GM23338 (cell line): ENCODE measurements at regions not wholly inside any gene's neighbourhood (a gene's known extent, or its start where the extent isn't known, plus 50 kb on each side); places are given as distances from the start of the nearest gene placed in this dataset.
A peak's percentile ranks its signal among the peaks of the same experiment; 100 is the strongest.

ENCODE experiments used
- ATAC-seq: fragments of 200-7000 bp; cut with Tn5 transposase; 3 replicates; pipeline ENCODE4 v1.9.1; 2020
- DNase-seq: peaks from one replicate; pipeline ENCODE4 v3.0.0-alpha.2; 2015; ENCODE audit warnings: low spot score
- H2AFZ ChIP-seq: fragments of 200-600 bp; sonication (generic); 2 replicates; pipeline ENCODE4 v1.8.0; 2016; ENCODE audit warnings: antibody characterized with exemption, mild to moderate bottlenecking, moderate library complexity
- H3F3A ChIP-seq: fragments of 200-600 bp; sonication (generic); replicated peaks from 2 replicates; pipeline ENCODE4 v1.8.0; 2017; ENCODE audit warnings: antibody characterized with exemption, mixed run types, low read depth
- H3K27ac ChIP-seq: fragments of 200-600 bp; sonication (generic); 2 replicates; pipeline ENCODE4 v1.6.1; 2016; ENCODE audit warnings: low read depth
- H3K27me3 ChIP-seq: fragments of 200-600 bp; sonication (generic); 2 replicates; pipeline ENCODE4 v1.8.0; 2016; ENCODE audit warnings: mild to moderate bottlenecking, mixed run types, moderate library complexity; ENCODE audit not compliant: insufficient read depth
- H3K36me3 ChIP-seq: fragments of 200-600 bp; sonication (generic); 2 replicates; pipeline ENCODE4 v1.8.0; 2016; ENCODE audit warnings: mild to moderate bottlenecking; ENCODE audit not compliant: insufficient read depth
- H3K4me1 ChIP-seq: fragments of 200-600 bp; sonication (generic); 2 replicates; pipeline ENCODE4 v1.8.0; 2016; ENCODE audit warnings: mild to moderate bottlenecking, moderate library complexity; ENCODE audit not compliant: insufficient read depth
- H3K4me2 ChIP-seq: fragments of 200-600 bp; sonication (generic); 2 replicates; pipeline ENCODE4 v1.7.1; 2017; ENCODE audit warnings: mixed run types
- H3K4me3 ChIP-seq: fragments of 200-600 bp; sonication (generic); 2 replicates; pipeline ENCODE4 v1.6.1; 2016; ENCODE audit warnings: mixed run types
- H3K79me2 ChIP-seq: fragments of 200-600 bp; sonication (generic); replicated peaks from 2 replicates; pipeline ENCODE4 v1.8.0; 2017; ENCODE audit warnings: mild to moderate bottlenecking; ENCODE audit not compliant: insufficient read depth
- H3K9me2 ChIP-seq: fragments of 200-600 bp; sonication (generic); 2 replicates; pipeline ENCODE4 v1.8.0; 2017; ENCODE audit not compliant: insufficient read depth
- H4K20me1 ChIP-seq: fragments of 200-600 bp; sonication (generic); replicated peaks from 2 replicates; pipeline ENCODE4 v1.8.0; 2017; ENCODE audit warnings: mild to moderate bottlenecking; ENCODE audit not compliant: insufficient read depth
- H3K27ac Mint-ChIP-seq: 2 replicates; pipeline ENCODE4 v1.8.0; 2020; ENCODE audit warnings: inconsistent platforms, mild to moderate bottlenecking, moderate library complexity, mixed read lengths
- H3K27me3 Mint-ChIP-seq: 3 replicates; pipeline ENCODE4 v1.8.0; 2022; ENCODE audit warnings: low read depth, mild to moderate bottlenecking, moderate library complexity, mixed read lengths, inconsistent platforms; ENCODE audit not compliant: insufficient read depth, poor library complexity
- H3K36me3 Mint-ChIP-seq: 3 replicates; pipeline ENCODE4 v1.8.0; 2021; ENCODE audit warnings: low read depth, mild to moderate bottlenecking, inconsistent platforms, moderate library complexity, mixed read lengths
- H3K4me1 Mint-ChIP-seq: 3 replicates; pipeline ENCODE4 v1.8.0; 2020; ENCODE audit warnings: mild to moderate bottlenecking, inconsistent platforms, mixed read lengths
- H3K4me3 Mint-ChIP-seq: 3 replicates; pipeline ENCODE4 v1.8.0; 2021; ENCODE audit warnings: moderate library complexity, mild to moderate bottlenecking, inconsistent platforms, mixed read lengths
- H3K9me3 Mint-ChIP-seq: 3 replicates; pipeline ENCODE4 v1.8.0; 2020; ENCODE audit warnings: moderate library complexity, mild to moderate bottlenecking, inconsistent platforms, mixed read lengths
- CREB1 ChIP-seq: fragments of 250-450 bp; sonication (Bioruptor Pico); IDR thresholded peaks from 2 replicates; pipeline ENCODE4 v1.5.0; 2020; ENCODE audit warnings: low read depth, mild to moderate bottlenecking, moderate library complexity
- CTCF ChIP-seq, 2 experiments: fragments of 200-600 bp in 1 of 2; sonication (generic) in 1 of 2; conservative IDR thresholded peaks; 2 replicates each; pipeline versions ENCODE4 v1.5.1 to v1.6.1; 2016 to 2017; ENCODE audit warnings: antibody characterized with exemption in 2 of 2, low read depth in 2 of 2, mild to moderate bottlenecking in 2 of 2, moderate library complexity in 1 of 2
- EZH2 ChIP-seq: fragments of 200-600 bp; sonication (generic); IDR thresholded peaks from one replicate; pipeline ENCODE4 v1.8.0; 2017; ENCODE audit warnings: antibody characterized with exemption, mild to moderate bottlenecking, low read depth; ENCODE audit not compliant: unreplicated experiment
- EZH2phosphoT487 ChIP-seq: fragments of 200-600 bp; sonication (generic); IDR thresholded peaks from one replicate; pipeline ENCODE4 v1.8.1; 2018; ENCODE audit warnings: antibody characterized with exemption; ENCODE audit not compliant: unreplicated experiment
- JUNB ChIP-seq: IDR thresholded peaks from one replicate; pipeline ENCODE4 v1.6.1; 2016; ENCODE audit warnings: antibody characterized with exemption; ENCODE audit not compliant: unreplicated experiment
- NANOG ChIP-seq: IDR thresholded peaks from 2 replicates; pipeline ENCODE4 v1.6.1; 2016; ENCODE audit warnings: antibody characterized with exemption, borderline replicate concordance
- POLR2AphosphoS5 ChIP-seq: IDR thresholded peaks from 2 replicates; pipeline ENCODE4 v1.6.1; 2016; ENCODE audit warnings: antibody characterized with exemption, low read depth
- STAT1 ChIP-seq: IDR thresholded peaks from one replicate; pipeline ENCODE4 v1.6.1; 2016; ENCODE audit warnings: antibody characterized with exemption; ENCODE audit not compliant: unreplicated experiment
- ZNF114 ChIP-seq: fragments of 250-450 bp; sonication (Bioruptor Pico); IDR thresholded peaks from 2 replicates; pipeline ENCODE4 v1.5.0; 2020; ENCODE audit warnings: mild to moderate bottlenecking, moderate library complexity
- ZNF331 ChIP-seq: fragments of 250-450 bp; sonication (Bioruptor Pico); IDR thresholded peaks from 2 replicates; pipeline ENCODE4 v1.5.0; 2020; ENCODE audit warnings: low read depth, mild to moderate bottlenecking, moderate library complexity
- TF ChIP-seq, protein P1 (sequence below): IDR thresholded peaks from one replicate; pipeline ENCODE4 v1.6.1; 2018; ENCODE audit warnings: antibody characterized with exemption; ENCODE audit not compliant: unreplicated experiment

DNA sequence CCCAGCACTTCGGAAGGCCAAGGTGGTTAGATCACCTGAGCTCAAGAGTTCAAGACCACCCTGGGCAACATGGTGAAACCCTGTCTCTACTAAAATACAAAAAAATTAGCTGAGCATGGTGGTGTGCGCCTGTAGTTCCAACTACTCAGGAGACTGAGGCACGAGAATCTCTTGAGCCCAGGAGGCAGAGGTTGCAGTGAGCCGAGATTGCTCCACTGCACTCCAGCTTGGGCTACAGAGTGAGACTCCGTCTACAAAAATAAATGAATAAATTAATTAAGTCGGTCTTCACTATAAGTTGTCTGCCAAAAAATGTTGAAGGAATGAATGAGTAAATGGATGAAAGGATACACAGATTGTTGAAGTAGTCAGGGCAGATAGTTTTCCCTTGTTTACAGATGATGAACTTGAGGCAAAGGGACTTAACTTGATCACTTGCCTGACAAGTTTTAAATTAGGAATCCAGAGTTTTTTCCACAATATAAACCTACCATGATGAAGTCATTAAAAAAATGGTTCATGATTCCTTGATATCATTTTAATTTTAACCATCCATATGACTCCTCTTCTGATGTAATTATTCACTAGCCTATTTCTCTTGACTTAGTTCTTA is 130.8 kb downstream of the TLR5 start:
- H3K36me3 ChIP-seq = peaks cover 9% of the 10 kb centered on the region

GRCh38 chr1:223012938-223013337 is 130.1 kb downstream of the TLR5 start:
- peaks cover 8% of the 10 kb centered on the region for H4K20me1 ChIP-seq
- H3K4me2 ChIP-seq = no peak overlapping the region
- Mint-ChIP-seq H3K4me1 (peaks cover 53% of the 10 kb centered on the region), H3K9me3 (peaks cover 8% of the 10 kb centered on the region; the same call in 2 of the 3 replicates), H3K4me3 (no peak overlapping the region), H3K27ac (no peak overlapping the region), H3K27me3 (peaks cover 20% of the 10 kb centered on the region), H3K36me3 (peaks cover 39% of the 10 kb centered on the region)
- peaks cover 16% of the 10 kb centered on the region for H3K36me3 ChIP-seq
- H3F3A ChIP-seq = peaks cover 40% of the 10 kb centered on the region
- DNase-seq = no peak
- H3K79me2 ChIP-seq = no peaks in the 10 kb centered on the region
- H3K9me2 ChIP-seq = no peaks in the 10 kb centered on the region
- no peak overlapping the region for H3K27ac ChIP-seq
- no peak for ATAC-seq
- H2AFZ ChIP-seq = no peak overlapping the region
- no peak overlapping the region for H3K4me3 ChIP-seq
- H3K4me1 ChIP-seq = peaks cover 44% of the 10 kb centered on the region
- peaks cover 8% of the 10 kb centered on the region; the same call in 1 of the 2 replicates for H3K27me3 ChIP-seq
- no peak for TF ChIP-seq EZH2phosphoT487
- TF ChIP-seq NANOG = no peak
- no peak for TF ChIP-seq STAT1
- no peak for TF ChIP-seq CREB1 (CRISPR knock-in tag)
- no peak for TF ChIP-seq JUNB
- no peak for TF ChIP-seq EZH2
- TF ChIP-seq ZNF114 (CRISPR knock-in tag) = no peak
- TF ChIP-seq, protein P1, sequence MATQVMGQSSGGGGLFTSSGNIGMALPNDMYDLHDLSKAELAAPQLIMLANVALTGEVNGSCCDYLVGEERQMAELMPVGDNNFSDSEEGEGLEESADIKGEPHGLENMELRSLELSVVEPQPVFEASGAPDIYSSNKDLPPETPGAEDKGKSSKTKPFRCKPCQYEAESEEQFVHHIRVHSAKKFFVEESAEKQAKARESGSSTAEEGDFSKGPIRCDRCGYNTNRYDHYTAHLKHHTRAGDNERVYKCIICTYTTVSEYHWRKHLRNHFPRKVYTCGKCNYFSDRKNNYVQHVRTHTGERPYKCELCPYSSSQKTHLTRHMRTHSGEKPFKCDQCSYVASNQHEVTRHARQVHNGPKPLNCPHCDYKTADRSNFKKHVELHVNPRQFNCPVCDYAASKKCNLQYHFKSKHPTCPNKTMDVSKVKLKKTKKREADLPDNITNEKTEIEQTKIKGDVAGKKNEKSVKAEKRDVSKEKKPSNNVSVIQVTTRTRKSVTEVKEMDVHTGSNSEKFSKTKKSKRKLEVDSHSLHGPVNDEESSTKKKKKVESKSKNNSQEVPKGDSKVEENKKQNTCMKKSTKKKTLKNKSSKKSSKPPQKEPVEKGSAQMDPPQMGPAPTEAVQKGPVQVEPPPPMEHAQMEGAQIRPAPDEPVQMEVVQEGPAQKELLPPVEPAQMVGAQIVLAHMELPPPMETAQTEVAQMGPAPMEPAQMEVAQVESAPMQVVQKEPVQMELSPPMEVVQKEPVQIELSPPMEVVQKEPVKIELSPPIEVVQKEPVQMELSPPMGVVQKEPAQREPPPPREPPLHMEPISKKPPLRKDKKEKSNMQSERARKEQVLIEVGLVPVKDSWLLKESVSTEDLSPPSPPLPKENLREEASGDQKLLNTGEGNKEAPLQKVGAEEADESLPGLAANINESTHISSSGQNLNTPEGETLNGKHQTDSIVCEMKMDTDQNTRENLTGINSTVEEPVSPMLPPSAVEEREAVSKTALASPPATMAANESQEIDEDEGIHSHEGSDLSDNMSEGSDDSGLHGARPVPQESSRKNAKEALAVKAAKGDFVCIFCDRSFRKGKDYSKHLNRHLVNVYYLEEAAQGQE = no peak
- TF ChIP-seq CTCF (conservative IDR thresholded peaks at IDR 0.05; ENCODE audit: low read depth in 2 of 2) = no peak
- TF ChIP-seq POLR2AphosphoS5 = no peak
- TF ChIP-seq ZNF331 (CRISPR knock-in tag) = no peak

More for the DNA sequence above, 130.8 kb downstream of the TLR5 start:
- H3K9me2 ChIP-seq = no peaks in the 10 kb centered on the region
- peaks cover 33% of the 10 kb centered on the region for H3F3A ChIP-seq
- H3K4me3 Mint-ChIP-seq = no peak overlapping the region
- H3K9me3 Mint-ChIP-seq = peaks cover 4% of the 10 kb centered on the region; the same call in 2 of the 3 replicates
- H3K4me1 ChIP-seq = peaks cover 50% of the 10 kb centered on the region
- H3K4me3 ChIP-seq = no peak overlapping the region
- peaks cover 33% of the 10 kb centered on the region for H3K36me3 Mint-ChIP-seq
- H3K27me3 Mint-ChIP-seq = peaks cover 15% of the 10 kb centered on the region
- peaks cover 1% of the 10 kb centered on the region for H4K20me1 ChIP-seq
- TF ChIP-seq ZNF114 (CRISPR knock-in tag) (no peak), POLR2AphosphoS5 (peak; percentile 25), ZNF331 (CRISPR knock-in tag) (no peak)
- no peaks in the 10 kb centered on the region for H3K79me2 ChIP-seq
- peak overlapping the region; percentile 19; the same call in 1 of the 2 replicates for H3K4me2 ChIP-seq
- no peak overlapping the region for H3K27ac ChIP-seq
- ATAC-seq = no peak
- peaks cover 8% of the 10 kb centered on the region; the same call in 1 of the 2 replicates for H3K27me3 ChIP-seq
- H3K4me1 Mint-ChIP-seq = peaks cover 55% of the 10 kb centered on the region
- DNase-seq = no peak
- H2AFZ ChIP-seq = no peak overlapping the region
- H3K27ac Mint-ChIP-seq = no peak overlapping the region
